ENCODE measurements at regions not wholly inside any gene's neighbourhood (a gene's known extent, or its start where the extent isn't known, plus 50 kb on each side); places are given as distances from the start of the nearest gene placed in this dataset.

GRCh38 chr11:70815485-70815832, 417.1 kb downstream of the CTTN start:
- no peak for TF ChIP-seq CTCF (IDR thresholded peaks at IDR 0.05)
- no peak for TF ChIP-seq EP300 (IDR thresholded peaks at IDR 0.05)

Data from ovary (tissue), 3 donors.